AG04449 (cell line): ENCODE measurements at regions not wholly inside any gene's neighbourhood (a gene's known extent, or its start where the extent isn't known, plus 50 kb on each side); places are given as distances from the start of the nearest gene placed in this dataset.

Source experiments
- CTCF ChIA-PET: fragments of 350-600 bp; formaldehyde crosslinking; extraction: SDS; loops from one replicate; lab custom pipeline; 2021; ENCODE audit warnings: antibody characterized with exemption; lab: Yijun Ruan, JAX
- POLR2A ChIA-PET: fragments of 400-600, 350-600 bp; formaldehyde crosslinking; extraction: SDS; loops from one replicate; lab custom pipeline; 2020; ENCODE audit warnings: antibody characterized with exemption, inconsistent platforms; lab: Yijun Ruan, JAX
- DNase-seq: peaks from one replicate; pipeline ENCODE4 v3.0.0-alpha.2; 2010; ENCODE audit warnings: low read depth, low spot score
- H3K4me3 ChIP-seq: 2 replicates; pipeline ENCODE4 v1.5.1; 2011; ENCODE audit warnings: low read depth, mild to moderate bottlenecking, control low read depth, low read length
- TF ChIP-seq, protein P1 (sequence below): IDR thresholded peaks from one replicate; pipeline ENCODE4 v1.5.1; 2011; ENCODE audit warnings: mild to moderate bottlenecking, moderate library complexity, low read length, control low read depth, inconsistent platforms; ENCODE audit not compliant: insufficient read depth; ENCODE audit errors: missing control alignments

DNA sequence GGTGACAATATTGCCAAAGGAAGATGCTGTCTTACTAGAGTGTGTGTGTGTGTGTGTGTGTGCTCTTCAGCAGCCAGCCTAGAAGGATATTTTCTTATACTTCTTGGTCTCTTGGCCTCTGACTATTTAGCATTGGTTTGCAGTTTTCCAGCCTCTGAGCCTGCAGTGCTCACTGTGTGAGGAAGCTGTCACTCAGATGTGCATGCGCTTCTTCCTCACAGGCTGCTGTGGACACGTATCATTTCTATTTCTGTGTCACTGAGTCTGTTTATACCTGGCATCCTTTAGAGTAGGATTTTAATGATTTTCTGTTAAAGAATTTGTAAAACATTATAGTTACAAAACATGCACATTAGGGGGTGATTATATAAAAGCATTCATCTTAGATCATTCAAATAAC, 83.3 kb downstream of the ALDH8A1 start:
- POLR2A ChIA-PET, result no interaction called here
- no peak overlapping the region for H3K4me3 ChIP-seq

GRCh38 chr6:134864558-134864957, 85.3 kb downstream of the ALDH8A1 start:
- ChIA-PET POLR2A (no interaction called here), CTCF (interaction anchor here (0.9 to 1.7 kb wide), 3 partner anchors 12 to 707 kb away, joined by 3 read pairs; no protein-coding TSS in a partner anchor)
- TF ChIP-seq, protein P1, sequence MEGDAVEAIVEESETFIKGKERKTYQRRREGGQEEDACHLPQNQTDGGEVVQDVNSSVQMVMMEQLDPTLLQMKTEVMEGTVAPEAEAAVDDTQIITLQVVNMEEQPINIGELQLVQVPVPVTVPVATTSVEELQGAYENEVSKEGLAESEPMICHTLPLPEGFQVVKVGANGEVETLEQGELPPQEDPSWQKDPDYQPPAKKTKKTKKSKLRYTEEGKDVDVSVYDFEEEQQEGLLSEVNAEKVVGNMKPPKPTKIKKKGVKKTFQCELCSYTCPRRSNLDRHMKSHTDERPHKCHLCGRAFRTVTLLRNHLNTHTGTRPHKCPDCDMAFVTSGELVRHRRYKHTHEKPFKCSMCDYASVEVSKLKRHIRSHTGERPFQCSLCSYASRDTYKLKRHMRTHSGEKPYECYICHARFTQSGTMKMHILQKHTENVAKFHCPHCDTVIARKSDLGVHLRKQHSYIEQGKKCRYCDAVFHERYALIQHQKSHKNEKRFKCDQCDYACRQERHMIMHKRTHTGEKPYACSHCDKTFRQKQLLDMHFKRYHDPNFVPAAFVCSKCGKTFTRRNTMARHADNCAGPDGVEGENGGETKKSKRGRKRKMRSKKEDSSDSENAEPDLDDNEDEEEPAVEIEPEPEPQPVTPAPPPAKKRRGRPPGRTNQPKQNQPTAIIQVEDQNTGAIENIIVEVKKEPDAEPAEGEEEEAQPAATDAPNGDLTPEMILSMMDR, result no peak
- H3K4me3 ChIP-seq, result no peak overlapping the region
- no peak for DNase-seq

More for the DNA sequence above, 83.3 kb downstream of the ALDH8A1 start:
- CTCF ChIA-PET, result interaction anchor here (0.9 kb wide), 1 partner anchor 43 kb away, joined by 3 read pairs; no protein-coding TSS in a partner anchor
- TF ChIP-seq, protein P1, result no peak
- DNase-seq, result no peak

- no peak overlapping the region for H3K4me3 ChIP-seq
- POLR2A ChIA-PET, result no interaction called here
- no peak for DNase-seq
- TF ChIP-seq, protein P1, result no peak
- CTCF ChIA-PET, result interaction anchor here (1.1 to 2.5 kb wide), 3 partner anchors 10 to 707 kb away, joined by 3 to 7 read pairs (median 3); no protein-coding TSS in a partner anchor
These were observed 86.0 kb downstream of the ALDH8A1 start for GRCh38 chr6:134863763-134864510.

- POLR2A ChIA-PET, result no interaction called here
- CTCF ChIA-PET, result interaction anchor here (1.0 to 2.2 kb wide), 4 partner anchors 8 to 28 kb away, joined by 3 to 12 read pairs (median 6); no protein-coding TSS in a partner anchor
- no peak for DNase-seq
- no peak overlapping the region for H3K4me3 ChIP-seq
- TF ChIP-seq, protein P1, result no peak
These were observed 95.5 kb downstream of the ALDH8A1 start for GRCh38 chr6:134854366-134854765.

DNA sequence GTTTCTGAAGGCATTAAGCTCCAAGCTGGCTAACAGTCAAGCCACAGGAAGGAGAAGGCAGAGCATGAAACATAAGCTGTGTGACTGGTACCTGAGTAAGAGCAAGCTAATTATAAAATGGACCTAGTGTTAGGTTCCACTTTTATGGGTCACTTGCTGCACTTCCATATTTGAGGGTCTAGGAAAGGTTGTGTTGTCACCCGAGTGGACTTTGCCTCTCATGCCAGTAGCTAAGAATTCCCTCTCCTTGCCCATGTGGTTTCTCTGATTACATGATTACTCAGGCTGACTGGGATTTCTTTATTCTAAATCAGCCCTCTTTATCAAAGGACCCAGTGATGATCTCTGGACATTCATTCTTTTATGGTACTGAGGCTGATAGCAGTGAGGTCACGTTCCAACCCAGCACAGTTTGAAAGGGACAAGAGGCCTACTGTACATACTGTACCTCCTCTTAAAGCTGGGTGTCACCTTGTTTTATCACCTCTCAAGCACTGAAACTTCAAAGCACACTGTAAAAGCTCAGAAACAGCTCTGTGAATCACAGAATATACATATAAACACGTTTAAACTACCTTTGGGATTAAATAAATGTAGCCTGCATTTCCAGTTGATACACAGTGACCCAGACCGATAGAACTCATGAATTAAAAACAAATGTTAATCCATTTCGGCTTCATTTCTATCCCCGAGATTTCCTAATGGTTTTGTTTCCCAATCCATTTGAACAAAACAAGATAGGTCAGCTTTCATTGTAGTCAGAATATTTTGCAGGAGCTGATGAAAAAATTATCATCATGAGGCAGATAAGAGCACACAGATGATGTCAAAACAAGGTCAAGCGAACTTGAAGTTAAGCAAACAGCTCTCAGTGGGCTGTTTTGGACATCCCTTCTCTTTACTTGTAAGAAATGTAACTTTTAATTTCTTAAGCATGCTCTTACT, 96.5 kb downstream of the ALDH8A1 start:
- ChIA-PET CTCF (interaction anchor here (0.8 to 2.2 kb wide), 8 partner anchors 9 to 696 kb away, joined by 3 to 12 read pairs (median 4); no protein-coding TSS in a partner anchor), POLR2A (interaction anchor here (1.1 kb wide), 1 partner anchor 26 kb away, joined by 3 read pairs; no protein-coding TSS in a partner anchor)
- no peak for DNase-seq
- TF ChIP-seq, protein P1, result no peak
- H3K4me3 ChIP-seq, result no peak overlapping the region
